Activated naive CD4-positive, alpha-beta T cell treated with anti-CD3 and anti-CD28 coated beads for 36 hours (primary cell): ENCODE measurements at regions not wholly inside any gene's neighbourhood (a gene's known extent, or its start where the extent isn't known, plus 50 kb on each side); places are given as distances from the start of the nearest gene placed in this dataset.
"Not testable (repeated sequence)": the region's sequence is repeated elsewhere in the genome, so short reads cannot be mapped to it uniquely, and the experiment has no call there.

Source experiments
- CTCF ChIA-PET: fragments of 350-600 bp; sonication (Branson Sonifier 250); formaldehyde crosslinking; loops from one replicate; lab custom pipeline; 2021; ENCODE audit warnings: antibody characterized with exemption; lab: Charles Lee
- DNase-seq: peaks from one replicate; pipeline ENCODE4 v3.0.0-alpha.2; 2020
- H3K27ac Mint-ChIP-seq: one replicate; pipeline ENCODE4 v1.8.0; 2021; ENCODE audit warnings: mild to moderate bottlenecking, mixed read lengths
- H3K27me3 Mint-ChIP-seq: one replicate; pipeline ENCODE4 v1.8.0; 2021; ENCODE audit warnings: low read depth, mixed read lengths
- H3K36me3 Mint-ChIP-seq: one replicate; pipeline ENCODE4 v1.8.0; 2021; ENCODE audit warnings: low read depth, mixed read lengths
- H3K4me1 Mint-ChIP-seq: one replicate; pipeline ENCODE4 v1.8.0; 2021; ENCODE audit warnings: low read depth, mixed read lengths
- H3K4me3 Mint-ChIP-seq: one replicate; pipeline ENCODE4 v1.8.0; 2021; ENCODE audit warnings: mild to moderate bottlenecking, moderate library complexity, mixed read lengths
- H3K9me3 Mint-ChIP-seq: one replicate; pipeline ENCODE4 v1.8.0; 2021; ENCODE audit warnings: mixed read lengths
- intact Hi-C: fragments of 100-400 bp; cut with micrococcal nuclease; formaldehyde crosslinking; loops from one replicate; pipeline ENCODE4 v1.15.1; 2023

DNA sequence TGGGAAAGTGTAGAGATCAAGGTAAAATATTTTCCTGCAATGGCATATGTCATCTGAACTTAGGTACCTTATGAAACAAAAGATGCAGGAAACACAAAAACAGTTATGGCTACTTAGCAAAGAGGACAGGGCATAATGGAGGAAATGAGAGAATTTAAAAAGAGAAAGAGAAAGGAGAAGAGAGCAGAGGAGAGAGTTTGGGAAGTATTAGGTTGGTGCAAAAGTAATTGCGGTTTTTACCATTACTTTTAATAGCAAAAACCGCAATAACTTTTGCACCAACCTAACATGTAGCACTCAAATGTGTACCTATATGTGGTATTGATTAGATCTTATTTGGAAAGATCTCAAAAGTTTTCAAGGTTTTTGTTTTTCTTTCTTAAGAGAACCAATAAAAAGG, 160.1 kb upstream of the ACTBL2 start:
- H3K9me3 Mint-ChIP-seq = no peaks in the 10 kb centered on the region
- CTCF ChIA-PET = no interaction called here
- no peaks in the 10 kb centered on the region for H3K36me3 Mint-ChIP-seq

GRCh38 chr5:57642066-57642465, 159.5 kb upstream of the ACTBL2 start:
- Mint-ChIP-seq H3K36me3 (no peaks in the 10 kb centered on the region), H3K9me3 (no peaks in the 10 kb centered on the region)

More for the DNA sequence above, 160.1 kb upstream of the ACTBL2 start:
- peaks cover 12% of the 10 kb centered on the region for H3K27me3 Mint-ChIP-seq
- H3K4me3 Mint-ChIP-seq = no peak overlapping the region
- no peak overlapping the region for H3K27ac Mint-ChIP-seq
- intact Hi-C loops = no loop called here
- H3K4me1 Mint-ChIP-seq = no peaks in the 10 kb centered on the region
- DNase-seq = no peak

GRCh38 chr5:57635146-57635777, 152.7 kb upstream of the ACTBL2 start:
- intact Hi-C loops = no loop called here
- H3K9me3 Mint-ChIP-seq = no peaks in the 10 kb centered on the region
- no peak overlapping the region for H3K4me3 Mint-ChIP-seq
- H3K4me1 Mint-ChIP-seq = no peaks in the 10 kb centered on the region
- no peak for DNase-seq
- H3K36me3 Mint-ChIP-seq = no peaks in the 10 kb centered on the region
- CTCF ChIA-PET = interaction anchor here (1.4 kb wide), 1 partner anchor 15 kb away, joined by 4 read pairs; no protein-coding TSS in a partner anchor
- no peak overlapping the region for H3K27ac Mint-ChIP-seq
- H3K27me3 Mint-ChIP-seq = peaks cover 2% of the 10 kb centered on the region

More at GRCh38 chr5:57642066-57642465, 159.5 kb upstream of the ACTBL2 start:
- no peak overlapping the region for H3K4me3 Mint-ChIP-seq
- DNase-seq = no peak
- no peak overlapping the region for H3K27ac Mint-ChIP-seq
- no peaks in the 10 kb centered on the region for H3K4me1 Mint-ChIP-seq
- peaks cover 14% of the 10 kb centered on the region for H3K27me3 Mint-ChIP-seq
- intact Hi-C loops = no loop called here
- CTCF ChIA-PET = no interaction called here

- DNase-seq = no peak
- intact Hi-C loops = no loop called here
- Mint-ChIP-seq H3K27me3 (peaks cover 4% of the 10 kb centered on the region), H3K9me3 (no peaks in the 10 kb centered on the region), H3K4me3 (no peak overlapping the region), H3K27ac (no peak overlapping the region), H3K4me1 (no peaks in the 10 kb centered on the region), H3K36me3 (no peaks in the 10 kb centered on the region)
- CTCF ChIA-PET = interaction anchor here (0.7 kb wide), 1 partner anchor 17 kb away, joined by 3 read pairs; no protein-coding TSS in a partner anchor
These were observed 150.3 kb upstream of the ACTBL2 start for GRCh38 chr5:57632937-57633336.

DNA sequence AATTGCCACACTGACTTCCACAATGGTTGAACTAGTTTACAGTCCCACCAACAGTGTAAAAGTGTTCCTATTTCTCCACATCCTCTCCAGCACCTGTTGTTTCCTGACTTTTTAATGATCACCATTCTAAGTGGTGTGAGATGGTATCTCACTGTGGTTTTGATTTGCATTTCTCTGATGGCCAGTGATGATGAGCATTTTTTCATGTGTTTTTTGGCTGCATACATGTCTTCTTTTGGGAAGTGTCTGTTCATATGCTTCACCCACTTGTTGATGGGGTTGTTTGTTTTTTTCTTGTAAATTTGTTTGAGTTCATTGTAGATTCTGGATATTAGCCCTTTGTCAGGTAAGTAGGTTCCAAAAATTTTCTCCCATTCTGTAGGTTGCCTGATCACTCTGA, 148.5 kb upstream of the ACTBL2 start:
- H3K4me1 Mint-ChIP-seq, H3K4me3 Mint-ChIP-seq, intact Hi-C loops, H3K9me3 Mint-ChIP-seq, H3K27ac Mint-ChIP-seq, H3K27me3 Mint-ChIP-seq, H3K36me3 Mint-ChIP-seq, DNase-seq, CTCF ChIA-PET: not testable (repeated sequence)

- Mint-ChIP-seq H3K4me1 (no peaks in the 10 kb centered on the region), H3K9me3 (no peaks in the 10 kb centered on the region), H3K27me3 (peaks cover 7% of the 10 kb centered on the region), H3K27ac (no peak overlapping the region), H3K36me3 (no peaks in the 10 kb centered on the region), H3K4me3 (no peak overlapping the region)
- no peak for DNase-seq
- intact Hi-C loops = no loop called here
- CTCF ChIA-PET = no interaction called here
These were observed 145.1 kb upstream of the ACTBL2 start for GRCh38 chr5:57627661-57628060.

DNA sequence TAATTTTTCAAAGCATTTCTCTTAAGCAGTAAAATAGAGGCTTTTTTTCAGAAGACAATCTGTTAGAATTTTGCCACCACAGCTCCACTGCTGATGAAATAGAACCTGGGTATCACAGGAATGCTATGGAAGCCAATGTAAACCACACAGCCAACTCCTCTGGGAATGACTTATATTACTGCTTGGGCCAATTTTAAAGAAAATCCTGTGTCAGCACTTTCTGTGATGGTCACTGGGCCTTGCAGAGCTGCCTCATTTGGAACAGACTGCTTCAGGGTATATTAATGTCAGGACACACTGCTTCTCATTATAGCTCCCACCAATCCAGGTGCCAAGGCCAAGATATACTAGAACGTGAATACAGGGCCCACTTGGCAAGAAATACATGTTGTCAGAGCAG, 144.1 kb upstream of the ACTBL2 start:
- intact Hi-C loops = no loop called here
- Mint-ChIP-seq H3K36me3 (no peaks in the 10 kb centered on the region), H3K9me3 (no peaks in the 10 kb centered on the region), H3K27me3 (peaks cover 10% of the 10 kb centered on the region), H3K27ac (no peak overlapping the region), H3K4me3 (no peak overlapping the region), H3K4me1 (no peaks in the 10 kb centered on the region)
- CTCF ChIA-PET = no interaction called here
- no peak for DNase-seq

- no peak for DNase-seq
- Mint-ChIP-seq H3K27ac (no peak overlapping the region), H3K4me1 (no peaks in the 10 kb centered on the region), H3K4me3 (no peak overlapping the region), H3K9me3 (no peaks in the 10 kb centered on the region), H3K36me3 (no peaks in the 10 kb centered on the region), H3K27me3 (peaks cover 15% of the 10 kb centered on the region)
- CTCF ChIA-PET = no interaction called here
- intact Hi-C loops = no loop called here
These were observed 139.0 kb upstream of the ACTBL2 start for GRCh38 chr5:57621624-57622023.

DNA sequence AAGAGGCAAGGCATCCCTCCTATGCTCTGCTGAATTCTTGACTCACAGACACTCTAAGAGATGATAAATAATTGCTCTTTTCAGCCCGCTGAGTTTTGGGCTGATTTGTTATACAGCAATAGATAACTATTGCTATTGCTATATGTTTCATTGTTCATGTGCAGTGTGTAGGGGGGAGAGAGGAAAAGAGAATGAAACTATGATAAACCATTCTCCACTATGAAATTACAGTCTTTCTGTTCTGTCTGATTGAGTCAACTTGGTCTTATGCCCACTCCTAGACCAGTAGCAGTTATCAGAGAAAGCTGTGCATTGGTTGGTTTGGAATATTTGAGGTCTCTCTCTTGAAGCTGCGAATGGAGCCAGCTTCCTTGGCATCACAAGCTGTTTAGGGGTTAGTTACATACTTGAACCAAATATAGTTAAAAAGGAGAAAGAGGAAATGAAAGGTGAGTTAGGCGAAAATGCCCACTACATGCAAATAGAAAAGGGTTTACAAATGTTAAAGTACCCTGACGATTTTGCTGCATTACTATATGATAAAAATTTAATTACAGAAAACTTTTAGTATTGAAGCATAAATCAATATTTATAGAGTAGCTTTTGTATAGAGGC, 136.3 kb upstream of the ACTBL2 start:
- intact Hi-C loops = no loop called here
- H3K27me3 Mint-ChIP-seq = peaks cover 15% of the 10 kb centered on the region
- CTCF ChIA-PET = interaction anchor here (0.5 to 1.7 kb wide), 2 partner anchors 31 to 120 kb away, joined by 3 to 4 read pairs; no protein-coding TSS in a partner anchor
- no peak overlapping the region for H3K4me3 Mint-ChIP-seq
- no peaks in the 10 kb centered on the region for H3K9me3 Mint-ChIP-seq
- H3K27ac Mint-ChIP-seq = no peak overlapping the region
- H3K4me1 Mint-ChIP-seq = no peaks in the 10 kb centered on the region
- DNase-seq = no peak
- no peaks in the 10 kb centered on the region for H3K36me3 Mint-ChIP-seq

- H3K27ac Mint-ChIP-seq = no peak overlapping the region
- DNase-seq = no peak
- peaks cover 20% of the 10 kb centered on the region for H3K27me3 Mint-ChIP-seq
- H3K36me3 Mint-ChIP-seq = no peaks in the 10 kb centered on the region
- no peak overlapping the region for H3K4me3 Mint-ChIP-seq
- no peaks in the 10 kb centered on the region for H3K4me1 Mint-ChIP-seq
- no peaks in the 10 kb centered on the region for H3K9me3 Mint-ChIP-seq
- intact Hi-C loops = no loop called here
- CTCF ChIA-PET = no interaction called here
These were observed 131.1 kb upstream of the ACTBL2 start for GRCh38 chr5:57613741-57614140.

DNA sequence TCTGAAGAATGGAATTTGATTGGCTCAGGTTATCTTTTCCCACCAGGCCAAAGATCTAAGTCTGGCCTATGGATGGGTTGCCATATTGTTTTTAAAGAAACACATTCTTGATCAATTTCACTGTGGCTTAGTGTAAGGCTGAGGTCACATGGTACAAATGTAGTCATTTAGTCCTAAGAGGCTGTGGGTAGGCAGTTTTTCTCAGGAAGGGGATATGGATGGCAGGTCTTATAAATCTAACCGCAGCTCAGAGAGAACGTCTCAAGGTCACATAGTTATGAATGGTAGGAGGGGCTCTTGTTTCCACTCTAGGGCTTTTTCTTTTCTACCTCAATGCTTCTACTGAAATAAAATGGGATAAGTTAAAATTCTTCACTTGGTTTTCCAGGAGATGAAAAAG, 128.6 kb upstream of the ACTBL2 start:
- Mint-ChIP-seq H3K4me1 (no peaks in the 10 kb centered on the region), H3K27me3 (peaks cover 16% of the 10 kb centered on the region), H3K36me3 (no peaks in the 10 kb centered on the region), H3K9me3 (no peaks in the 10 kb centered on the region), H3K27ac (no peak overlapping the region), H3K4me3 (no peak overlapping the region)
- intact Hi-C loops = no loop called here
- no peak for DNase-seq
- CTCF ChIA-PET = no interaction called here

DNA sequence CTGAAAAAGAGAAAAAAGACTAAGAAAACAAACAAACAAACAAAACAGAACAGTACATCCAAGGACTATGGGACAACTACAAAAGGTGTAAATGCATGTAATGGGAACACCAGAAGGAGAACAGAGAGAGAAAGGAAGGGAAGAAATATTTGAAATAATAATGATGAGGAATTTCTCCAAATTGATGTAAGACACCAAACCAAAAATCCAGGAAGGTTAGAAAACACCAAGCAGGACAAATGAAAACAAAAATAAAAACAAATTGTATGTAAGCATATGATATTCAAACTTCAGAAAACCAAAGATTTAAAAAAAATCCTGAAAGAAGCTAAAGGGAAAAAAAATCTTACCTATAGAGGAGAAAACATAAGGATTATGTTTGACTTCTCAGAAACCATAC, 125.9 kb upstream of the ACTBL2 start:
- intact Hi-C loops = no loop called here
- no peak overlapping the region for H3K27ac Mint-ChIP-seq
- DNase-seq = no peak
- peaks cover 20% of the 10 kb centered on the region for H3K27me3 Mint-ChIP-seq
- no peaks in the 10 kb centered on the region for H3K36me3 Mint-ChIP-seq
- H3K9me3 Mint-ChIP-seq = no peaks in the 10 kb centered on the region
- H3K4me1 Mint-ChIP-seq = no peaks in the 10 kb centered on the region
- no peak overlapping the region for H3K4me3 Mint-ChIP-seq
- CTCF ChIA-PET = no interaction called here

GRCh38 chr5:57601996-57602395, 119.4 kb upstream of the ACTBL2 start:
- CTCF ChIA-PET = interaction anchor here (0.7 kb wide), 1 partner anchor 716 kb away, joined by 4 read pairs; no protein-coding TSS in a partner anchor
- Mint-ChIP-seq H3K36me3 (no peaks in the 10 kb centered on the region), H3K4me3 (no peak overlapping the region), H3K4me1 (peaks cover 15% of the 10 kb centered on the region), H3K9me3 (no peaks in the 10 kb centered on the region), H3K27ac (no peak overlapping the region), H3K27me3 (peaks cover 24% of the 10 kb centered on the region)
- DNase-seq = no peak
- intact Hi-C loops = no loop called here
